Progenitor cell of endocrine pancreas (in vitro differentiated cells): ENCODE measurements at regions not wholly inside any gene's neighbourhood (a gene's known extent, or its start where the extent isn't known, plus 50 kb on each side); places are given as distances from the start of the nearest gene placed in this dataset.
A peak's percentile ranks its signal among the peaks of the same experiment; 100 is the strongest.

ENCODE experiments used
- DNase-seq: peaks from one replicate; pipeline ENCODE4 v3.0.0; 2021; ENCODE audit warnings: low spot score; ENCODE audit not compliant: unreplicated experiment
- H3K27ac Mint-ChIP-seq: 2 replicates; pipeline ENCODE4 v1.8.0; 2021; ENCODE audit warnings: mild to moderate bottlenecking, moderate library complexity, mixed read lengths
- H3K27me3 Mint-ChIP-seq: 2 replicates; pipeline ENCODE4 v1.8.0; 2021; ENCODE audit warnings: mixed read lengths
- H3K36me3 Mint-ChIP-seq: 2 replicates; pipeline ENCODE4 v1.8.0; 2022; ENCODE audit warnings: mixed read lengths; ENCODE audit not compliant: insufficient read depth
- H3K4me1 Mint-ChIP-seq: 2 replicates; pipeline ENCODE4 v1.8.0; 2021; ENCODE audit warnings: low read depth, mixed read lengths
- H3K4me3 Mint-ChIP-seq: 2 replicates; pipeline ENCODE4 v1.8.0; 2021; ENCODE audit warnings: low read depth, mild to moderate bottlenecking, moderate library complexity, mixed read lengths
- H3K9me3 Mint-ChIP-seq: 2 replicates; pipeline ENCODE4 v1.8.0; 2021; ENCODE audit warnings: low read depth, mixed read lengths
- CTCF ChIP-seq: fragments of 200-600 bp; sonication (generic); IDR thresholded peaks from one replicate; pipeline ENCODE4 v1.5.0; 2021; ENCODE audit warnings: antibody characterized with exemption, mild to moderate bottlenecking; ENCODE audit not compliant: unreplicated experiment

GRCh38 chr10:121165276-121165675 is 314.1 kb downstream of the WDR11 start:
- H3K36me3 Mint-ChIP-seq: no peaks in the 10 kb centered on the region
- DNase-seq: no peak
- H3K9me3 Mint-ChIP-seq: peaks cover 3% of the 10 kb centered on the region
- TF ChIP-seq CTCF: no peak
- no peak overlapping the region for H3K27ac Mint-ChIP-seq
- H3K4me3 Mint-ChIP-seq: no peak overlapping the region
- H3K27me3 Mint-ChIP-seq: no peaks in the 10 kb centered on the region
- H3K4me1 Mint-ChIP-seq: peaks cover 1% of the 10 kb centered on the region

- no peak for TF ChIP-seq CTCF
- no peak overlapping the region for H3K27ac Mint-ChIP-seq
- no peak for DNase-seq
- peaks cover 3% of the 10 kb centered on the region for H3K9me3 Mint-ChIP-seq
- no peaks in the 10 kb centered on the region for H3K36me3 Mint-ChIP-seq
- H3K4me3 Mint-ChIP-seq: no peak overlapping the region
- peaks cover 9% of the 10 kb centered on the region for H3K4me1 Mint-ChIP-seq
- no peaks in the 10 kb centered on the region for H3K27me3 Mint-ChIP-seq
These were observed 316.5 kb downstream of the WDR11 start for GRCh38 chr10:121167534-121168243.

GRCh38 chr10:121168545-121169216 is 317.5 kb downstream of the WDR11 start:
- no peak overlapping the region for H3K27ac Mint-ChIP-seq
- DNase-seq: no peak
- peaks cover 12% of the 10 kb centered on the region for H3K4me1 Mint-ChIP-seq
- H3K36me3 Mint-ChIP-seq: no peaks in the 10 kb centered on the region
- H3K4me3 Mint-ChIP-seq: no peak overlapping the region
- H3K27me3 Mint-ChIP-seq: no peaks in the 10 kb centered on the region
- TF ChIP-seq CTCF: no peak
- peaks cover 3% of the 10 kb centered on the region for H3K9me3 Mint-ChIP-seq

- Mint-ChIP-seq H3K4me1 (peaks cover 12% of the 10 kb centered on the region), H3K27me3 (no peaks in the 10 kb centered on the region), H3K4me3 (no peak overlapping the region), H3K27ac (no peak overlapping the region), H3K36me3 (no peaks in the 10 kb centered on the region), H3K9me3 (no peaks in the 10 kb centered on the region)
- no peak for DNase-seq
- no peak for TF ChIP-seq CTCF
These were observed 318.2 kb downstream of the WDR11 start for GRCh38 chr10:121169406-121169805.

GRCh38 chr10:121171825-121172787 is 320.9 kb downstream of the WDR11 start:
- DNase-seq: no peak
- peaks cover 10% of the 10 kb centered on the region for H3K4me1 Mint-ChIP-seq
- no peaks in the 10 kb centered on the region for H3K27me3 Mint-ChIP-seq
- no peak for TF ChIP-seq CTCF
- peak overlapping the region; percentile 51 for H3K27ac Mint-ChIP-seq
- H3K36me3 Mint-ChIP-seq: no peaks in the 10 kb centered on the region
- H3K4me3 Mint-ChIP-seq: no peak overlapping the region
- H3K9me3 Mint-ChIP-seq: no peaks in the 10 kb centered on the region
